ENCODE measurements at regions not wholly inside any gene's neighbourhood (a gene's known extent, or its start where the extent isn't known, plus 50 kb on each side); places are given as distances from the start of the nearest gene placed in this dataset.

DNA sequence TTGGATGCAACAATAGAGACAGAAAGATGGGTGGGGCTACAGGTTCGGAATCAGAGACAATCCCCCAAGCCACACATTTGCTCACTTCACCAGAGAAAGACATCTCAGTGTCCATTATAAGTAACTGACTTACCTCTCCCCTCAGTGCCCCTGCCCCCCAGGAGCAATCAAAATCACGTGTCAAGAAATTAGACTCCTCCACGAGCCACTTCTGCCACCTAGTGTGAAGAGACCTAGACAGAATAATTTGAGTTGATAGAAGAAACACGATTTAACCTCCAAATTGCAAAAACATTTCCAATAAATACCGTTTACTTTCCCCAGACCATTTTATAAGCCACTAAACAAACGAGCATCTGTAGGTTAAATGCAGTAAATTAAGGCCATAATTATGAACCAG lies 123.2 kb downstream of the SLC30A10 start:
- in situ Hi-C loops (cut with MboI; ENCODE audit: low sequenced_read_pairs) = loop anchor here (25.0 kb wide), 1 partner anchor 1468 kb away; the partner anchor contains the start of gene TGFB2

DNA sequence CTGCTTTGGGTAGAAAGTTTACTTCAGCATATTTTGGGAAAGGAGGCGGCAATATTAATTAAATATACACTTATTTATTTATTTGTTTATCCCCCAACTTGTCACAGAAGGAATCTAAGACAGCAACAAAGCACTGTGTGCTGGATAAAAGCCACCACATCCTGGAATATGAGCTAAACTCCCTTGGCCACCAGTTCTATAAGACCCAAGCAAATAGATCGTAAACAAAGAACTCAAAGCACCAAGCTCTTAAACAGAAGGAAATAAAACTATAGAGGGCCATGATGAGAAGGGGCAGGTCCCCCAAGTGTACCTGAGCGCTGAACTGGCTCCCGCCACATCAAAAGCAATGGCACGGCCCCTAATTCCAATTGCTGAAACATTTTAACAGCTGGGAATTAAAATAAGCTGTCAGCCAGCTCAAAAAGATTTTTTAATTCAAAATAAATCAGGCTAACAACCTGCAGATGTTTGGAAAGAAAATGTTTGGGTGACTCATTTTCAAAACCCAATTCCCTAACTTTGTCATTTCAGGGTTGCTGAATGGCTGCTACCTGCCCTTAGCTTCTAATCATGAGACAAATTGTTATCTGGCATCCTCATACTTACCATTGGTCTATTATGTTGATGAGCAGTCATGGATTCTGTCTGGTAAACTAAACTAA lies 127.1 kb downstream of the SLC30A10 start:
- in situ Hi-C loops (cut with MboI; ENCODE audit: low sequenced_read_pairs) = loop anchor here (25.0 kb wide), 1 partner anchor 1464 kb away; the partner anchor contains the start of gene TGFB2

DNA sequence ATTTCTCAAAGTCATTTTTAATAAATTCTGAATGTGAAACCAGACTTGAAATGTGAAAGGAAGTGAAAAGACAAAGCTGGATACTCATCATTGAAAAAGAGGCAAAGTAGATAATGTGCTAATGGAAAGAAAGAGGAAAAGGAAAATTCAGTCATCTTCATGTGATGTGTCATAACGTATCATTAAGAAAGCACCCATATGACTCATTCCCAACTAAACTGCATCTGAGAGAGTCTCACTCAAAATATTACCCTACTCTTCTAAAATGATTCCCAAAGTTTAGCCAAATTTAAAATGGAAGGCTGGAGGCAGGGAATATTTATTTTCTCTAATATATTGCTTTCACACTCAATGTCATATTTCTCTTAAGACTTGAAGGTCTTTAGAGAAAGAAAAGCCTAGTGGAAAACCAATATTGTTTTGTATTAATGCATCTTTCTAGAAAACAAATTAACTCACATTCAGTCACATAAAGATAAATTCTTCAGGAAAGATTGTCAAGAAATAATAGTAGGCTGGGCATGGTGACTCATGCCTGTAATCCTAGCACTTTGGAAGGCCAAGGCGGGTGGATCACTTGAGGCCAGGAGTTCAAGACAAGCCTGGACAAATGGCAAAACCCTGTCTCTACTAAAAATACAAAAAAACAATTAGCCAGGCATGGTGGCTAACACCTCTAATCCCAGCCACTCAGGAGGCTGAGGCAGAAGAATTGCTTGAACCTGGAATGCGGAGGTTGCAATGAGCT lies 129.9 kb downstream of the SLC30A10 start:
- in situ Hi-C loops (cut with MboI; ENCODE audit: low sequenced_read_pairs) = no loop called here

DNA sequence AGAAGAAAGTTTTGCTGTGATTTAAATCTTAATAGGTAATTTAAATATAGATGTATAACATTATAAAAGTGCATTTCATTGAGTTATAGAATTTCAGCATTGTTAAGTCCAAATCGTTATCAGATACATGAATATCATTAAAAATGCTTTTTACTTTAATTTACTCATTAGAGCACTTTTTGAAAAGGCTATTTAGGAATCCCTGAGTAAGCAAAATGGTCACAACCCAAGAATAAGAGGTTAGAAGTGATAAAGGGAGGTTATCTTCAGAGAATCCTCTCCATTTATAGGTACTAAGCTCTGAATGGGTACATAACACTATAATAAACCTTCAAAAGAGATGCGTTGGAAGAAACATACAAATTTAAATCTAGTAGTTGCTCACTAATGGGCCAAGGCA lies 130.7 kb downstream of the SLC30A10 start:
- in situ Hi-C loops (cut with MboI; ENCODE audit: low sequenced_read_pairs) = no loop called here

DNA sequence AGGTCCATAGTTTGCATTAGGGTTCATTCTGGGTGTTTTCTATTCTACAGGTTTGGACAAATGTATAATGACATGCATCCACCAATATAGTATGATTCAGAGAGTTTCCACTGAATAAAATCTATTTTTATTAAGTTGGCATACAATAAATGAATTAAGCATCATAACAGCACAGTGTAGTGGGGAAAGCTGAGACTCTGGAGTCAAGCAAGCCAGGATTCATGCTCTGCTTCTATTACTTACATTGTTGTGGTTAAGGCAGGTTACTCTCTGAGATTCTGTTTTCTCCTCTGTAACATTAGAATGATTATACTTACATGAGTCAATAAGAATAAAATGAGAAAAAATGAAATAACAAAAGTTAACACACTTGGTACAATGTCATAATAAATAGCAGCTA lies 131.3 kb downstream of the SLC30A10 start:
- in situ Hi-C loops (cut with MboI; ENCODE audit: low sequenced_read_pairs) = no loop called here

DNA sequence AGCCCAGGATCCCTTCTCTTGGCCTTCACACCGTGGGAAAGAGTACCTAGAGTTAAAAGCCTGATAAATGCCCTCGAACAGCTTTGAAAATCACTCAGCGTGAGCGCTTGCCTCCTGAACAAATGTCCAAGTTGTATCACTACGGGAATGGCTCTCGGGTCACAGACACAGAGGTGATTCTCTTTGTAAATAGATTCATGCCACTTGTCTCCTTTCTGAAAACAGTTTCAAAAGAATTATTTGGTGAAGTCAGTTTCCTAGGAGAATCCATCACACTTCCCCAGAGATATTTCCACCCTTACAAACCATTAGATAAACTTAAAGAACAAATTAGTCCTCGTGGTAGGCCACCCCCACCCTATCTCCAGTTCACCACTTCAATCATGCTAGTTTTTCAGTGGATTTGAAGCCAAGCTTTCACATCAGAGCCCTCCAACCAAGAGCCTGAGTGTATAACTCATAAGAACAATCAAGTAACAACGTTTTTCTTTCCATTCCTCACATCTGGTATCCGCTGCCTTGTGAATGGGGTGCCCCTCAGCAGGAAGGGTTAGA lies 132.9 kb downstream of the SLC30A10 start:
- in situ Hi-C loops (cut with MboI; ENCODE audit: low sequenced_read_pairs) = no loop called here

DNA sequence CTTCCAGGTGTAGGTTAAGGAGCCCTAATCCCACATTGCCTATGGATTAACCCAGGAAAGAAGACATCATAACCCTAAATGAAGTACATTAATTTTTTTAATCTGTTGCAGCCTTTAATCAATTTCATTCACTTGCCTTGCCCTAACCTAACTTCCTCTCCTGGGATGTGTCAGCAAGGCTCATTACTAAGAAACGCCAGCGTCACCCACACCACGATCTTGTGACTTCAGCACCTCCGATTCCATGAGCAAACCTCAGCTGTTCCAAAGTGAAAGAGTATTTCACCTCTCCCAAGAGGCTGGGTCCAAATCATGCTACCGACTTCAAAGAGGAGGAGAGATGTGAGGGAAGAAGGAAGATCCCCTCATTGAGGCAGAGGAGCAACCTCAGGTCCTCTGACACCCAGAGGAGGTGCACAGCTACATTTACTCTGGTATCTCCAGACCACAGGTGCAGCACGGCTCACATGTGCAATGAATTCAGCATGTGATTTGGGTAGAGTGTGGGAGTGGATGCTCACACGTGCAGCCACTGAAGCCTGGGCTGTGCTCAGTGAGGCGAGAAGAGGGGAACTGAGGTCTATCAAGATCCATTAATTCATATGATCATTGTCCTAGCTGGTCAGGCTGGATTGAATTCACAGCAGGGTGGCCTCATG lies 134.1 kb downstream of the SLC30A10 start:
- in situ Hi-C loops (cut with MboI; ENCODE audit: low sequenced_read_pairs) = no loop called here

DNA sequence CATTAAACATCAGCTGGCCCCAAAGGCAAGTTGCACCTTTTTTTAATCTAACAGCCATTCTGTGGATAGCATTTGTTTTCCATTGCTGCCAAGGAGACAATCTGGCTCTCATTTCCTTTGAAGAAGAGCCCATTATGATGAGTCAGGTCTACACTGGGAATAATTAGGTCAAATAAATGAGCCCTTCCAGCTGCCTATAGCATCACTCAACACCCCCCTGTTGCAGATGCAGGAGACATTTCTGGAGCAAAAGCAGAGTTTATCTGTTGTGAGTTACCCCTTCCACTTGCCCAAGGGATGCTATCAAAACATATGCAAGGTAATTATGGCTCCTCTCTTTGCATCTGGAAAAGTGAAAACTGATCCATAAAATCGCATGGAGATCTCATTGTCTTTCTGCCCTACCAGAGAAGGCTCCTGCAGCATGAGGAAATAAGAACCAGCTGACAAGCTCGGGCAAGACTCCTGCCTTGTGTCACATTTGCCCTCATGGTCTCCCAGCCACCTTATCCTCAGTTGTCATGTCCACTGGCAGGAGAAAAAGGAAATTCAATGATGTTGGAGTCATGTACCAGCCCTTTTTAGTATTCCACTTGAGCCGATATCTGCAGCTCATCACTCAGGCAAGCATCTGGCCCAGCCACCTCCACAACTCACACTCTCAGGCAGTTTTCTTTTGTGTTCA lies 135.9 kb downstream of the SLC30A10 start:
- in situ Hi-C loops (cut with MboI; ENCODE audit: low sequenced_read_pairs) = no loop called here

DNA sequence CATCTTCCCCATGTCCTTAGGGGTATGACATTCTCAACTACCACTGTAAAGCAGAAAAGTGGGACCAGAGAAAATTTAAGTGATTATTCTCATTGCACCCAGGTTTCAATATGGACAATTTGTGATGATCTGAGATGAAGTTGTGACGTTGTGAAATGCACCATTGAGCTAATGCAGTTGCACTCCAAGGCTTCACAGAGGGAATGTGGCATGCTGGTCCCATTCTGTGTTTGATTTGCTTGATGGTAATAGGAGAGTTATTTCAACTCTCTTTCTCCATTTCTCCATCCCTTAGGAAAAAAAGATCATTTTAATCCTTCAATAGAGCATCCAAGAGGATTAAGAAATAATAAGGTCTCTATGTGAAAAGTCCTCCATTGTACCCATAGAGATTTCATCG lies 136.6 kb downstream of the SLC30A10 start:
- in situ Hi-C loops (cut with MboI; ENCODE audit: low sequenced_read_pairs) = no loop called here

DNA sequence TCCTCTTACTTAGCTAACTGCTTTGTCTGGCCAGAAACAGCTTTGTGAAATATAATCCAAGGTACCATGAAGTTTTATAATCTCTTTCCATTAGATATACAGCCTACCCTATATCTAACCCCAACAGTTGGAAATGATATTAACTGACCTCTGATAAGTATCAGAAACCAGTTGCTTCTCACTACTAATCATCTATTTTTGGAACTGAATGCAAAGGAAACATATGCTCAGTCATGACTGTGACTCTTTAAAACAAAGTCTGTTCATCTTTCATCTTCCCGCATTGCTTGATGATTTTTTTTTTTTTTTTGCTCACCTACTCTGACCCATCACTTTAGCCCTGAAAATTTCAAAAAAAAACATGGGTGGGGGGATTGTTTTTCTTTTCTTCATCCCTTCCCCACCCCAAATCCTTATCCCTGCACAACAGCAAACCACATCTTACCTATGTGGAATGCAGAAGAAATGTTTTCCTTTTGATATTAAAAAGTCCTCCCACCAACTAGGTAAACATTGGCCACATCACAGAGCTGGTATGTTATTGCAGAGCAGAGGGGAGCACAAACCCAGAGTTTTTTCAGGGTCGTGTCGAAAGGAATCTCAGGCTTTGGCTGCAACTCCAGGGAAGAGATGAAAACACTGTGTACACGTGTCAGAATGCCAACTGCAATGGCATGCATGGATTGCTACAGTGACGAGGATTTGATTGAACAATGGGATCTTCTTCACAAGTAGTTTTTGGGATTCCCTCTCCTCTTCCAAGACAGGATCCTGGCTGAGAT lies 137.3 kb downstream of the SLC30A10 start:
- in situ Hi-C loops (cut with MboI; ENCODE audit: low sequenced_read_pairs) = no loop called here

DNA sequence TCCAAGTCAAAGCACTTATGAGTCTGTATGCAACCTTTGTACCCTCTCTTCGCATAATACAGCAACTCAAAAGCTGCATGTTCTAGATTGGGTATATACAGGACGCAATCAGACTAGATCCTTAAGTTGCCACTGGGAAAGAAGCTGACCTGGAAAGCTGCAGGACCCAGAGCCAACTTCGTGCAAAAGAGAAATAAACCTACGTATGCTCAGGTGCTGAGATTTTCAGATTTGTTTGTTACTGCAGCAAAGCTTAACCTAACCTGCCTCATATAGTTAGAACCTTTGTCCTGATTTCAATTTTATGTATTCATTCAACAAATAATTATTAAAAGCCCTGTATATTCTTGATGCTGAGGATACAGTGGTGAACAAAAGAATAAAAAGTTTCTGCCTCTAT lies 139.7 kb downstream of the SLC30A10 start:
- in situ Hi-C loops (cut with MboI; ENCODE audit: low sequenced_read_pairs) = no loop called here

DNA sequence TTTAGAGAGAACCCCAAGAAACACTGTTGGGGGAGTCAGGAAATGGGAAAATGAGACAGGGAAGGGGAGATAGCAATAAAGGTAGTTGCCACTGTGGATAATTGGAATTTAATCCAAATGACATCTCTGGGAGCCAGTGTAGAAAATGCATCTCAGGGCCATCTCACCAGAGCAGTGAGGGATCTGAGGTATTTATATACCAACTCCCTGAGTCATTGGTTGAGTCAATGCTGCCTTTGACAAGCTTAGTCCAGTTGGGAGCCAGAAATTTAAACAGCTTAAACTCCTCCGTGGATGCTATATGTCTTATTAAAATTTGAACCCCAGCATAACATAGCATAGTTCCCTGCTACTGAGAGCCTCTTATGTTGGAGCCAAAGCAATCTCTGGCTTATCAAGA lies 140.3 kb downstream of the SLC30A10 start:
- in situ Hi-C loops (cut with MboI; ENCODE audit: low sequenced_read_pairs) = no loop called here

DNA sequence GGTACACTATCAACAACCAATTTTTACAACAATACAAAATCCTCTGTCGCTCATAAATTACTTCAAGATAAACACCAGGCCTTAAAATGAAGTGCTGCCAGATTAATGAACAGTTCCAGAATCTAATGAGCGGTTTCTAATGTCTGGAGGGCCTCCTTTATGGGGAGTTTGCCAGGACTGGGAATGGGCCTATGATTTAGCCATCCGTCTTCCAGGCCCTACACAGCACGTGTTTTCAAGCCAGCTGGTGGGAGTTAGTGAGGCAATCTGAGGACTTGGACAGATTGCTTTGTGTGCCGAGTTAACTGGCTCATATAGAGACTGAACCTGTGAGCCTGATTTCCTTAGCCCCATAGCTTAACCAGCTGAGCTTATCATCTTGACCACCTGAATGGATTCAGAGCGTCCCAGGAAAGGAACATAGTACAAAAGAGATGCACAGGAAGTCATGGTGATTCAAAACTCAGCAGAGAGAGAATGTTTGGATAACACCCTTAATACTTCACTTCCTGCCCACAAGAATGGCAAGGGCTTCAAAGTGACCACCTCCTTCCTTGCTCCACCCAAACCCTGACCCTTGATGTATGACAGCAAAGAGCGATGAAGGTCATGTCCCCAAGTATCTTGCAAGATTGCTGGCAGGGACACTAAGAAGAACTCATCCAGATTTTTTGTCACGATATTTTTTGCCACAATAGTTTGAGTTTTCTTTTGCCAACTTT lies 143.5 kb downstream of the SLC30A10 start:
- in situ Hi-C loops (cut with MboI; ENCODE audit: low sequenced_read_pairs) = no loop called here

DNA sequence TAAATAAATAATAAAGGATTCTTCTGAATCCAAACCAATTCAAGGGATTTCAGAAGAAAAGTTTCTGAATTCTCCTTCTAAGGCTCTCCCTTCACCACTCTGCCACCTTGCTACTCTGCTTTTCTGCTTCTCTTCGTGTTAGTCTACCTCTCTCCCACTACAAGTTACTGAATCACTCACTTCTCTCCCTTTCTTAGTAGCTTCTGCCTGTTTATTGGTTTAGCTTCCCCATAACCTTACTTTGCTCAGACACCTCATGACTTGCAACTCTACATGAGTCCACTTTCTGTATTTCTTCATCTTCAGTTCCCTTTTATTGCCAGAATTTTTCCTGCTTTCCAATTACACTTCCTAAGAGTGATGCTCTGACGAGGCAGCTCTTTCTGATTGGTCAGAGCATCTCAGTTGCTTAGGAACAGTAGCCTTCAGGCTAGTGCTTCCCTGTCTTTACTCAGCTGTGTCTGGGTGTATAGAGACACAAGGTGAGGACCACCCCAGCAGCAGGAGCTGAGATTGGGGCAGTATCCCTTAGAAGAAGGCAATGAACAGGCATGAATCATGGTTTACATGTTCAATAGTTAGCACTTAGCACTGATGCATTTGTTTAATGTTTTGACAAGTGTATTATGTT lies 144.6 kb downstream of the SLC30A10 start:
- in situ Hi-C loops (cut with MboI; ENCODE audit: low sequenced_read_pairs) = no loop called here

DNA sequence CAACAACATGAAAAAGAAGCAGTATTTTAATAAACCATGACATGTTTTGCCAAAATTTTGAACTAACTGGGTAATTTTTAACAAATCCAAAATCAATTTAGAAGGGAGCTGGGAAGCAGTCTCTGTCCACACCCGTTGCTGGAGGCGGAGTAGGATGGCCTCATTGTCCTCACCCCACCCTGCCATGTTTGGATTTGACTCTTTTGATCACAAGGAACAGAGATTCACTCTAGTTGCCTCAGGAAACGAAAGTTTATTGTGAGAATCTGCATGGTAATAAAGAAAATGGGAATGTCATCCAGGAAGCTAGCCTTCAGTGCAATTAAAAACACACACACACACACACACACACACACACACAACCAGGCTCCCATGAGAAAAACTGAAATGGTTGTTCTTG lies 145.4 kb downstream of the SLC30A10 start:
- in situ Hi-C loops (cut with MboI; ENCODE audit: low sequenced_read_pairs) = no loop called here

DNA sequence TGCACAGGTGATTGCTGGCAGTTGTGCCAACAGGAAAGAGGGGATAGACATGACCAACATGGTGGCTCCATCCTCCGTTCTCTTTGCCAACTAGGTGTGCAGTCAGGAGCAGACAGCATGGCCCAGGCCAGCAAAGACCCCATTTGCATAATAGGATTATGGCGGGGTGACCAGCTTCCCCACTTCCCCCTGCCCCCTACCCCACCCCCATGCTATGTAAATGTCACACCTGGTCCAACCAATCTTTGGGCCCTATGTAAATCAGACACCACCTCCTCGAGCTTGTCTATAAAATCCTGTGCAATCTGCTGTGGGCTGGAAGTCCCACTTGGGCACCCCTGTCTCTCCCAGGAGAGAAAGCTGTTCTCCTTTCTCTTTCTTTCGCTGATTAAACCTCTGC lies 146.0 kb downstream of the SLC30A10 start:
- in situ Hi-C loops (cut with MboI; ENCODE audit: low sequenced_read_pairs) = no loop called here

DNA sequence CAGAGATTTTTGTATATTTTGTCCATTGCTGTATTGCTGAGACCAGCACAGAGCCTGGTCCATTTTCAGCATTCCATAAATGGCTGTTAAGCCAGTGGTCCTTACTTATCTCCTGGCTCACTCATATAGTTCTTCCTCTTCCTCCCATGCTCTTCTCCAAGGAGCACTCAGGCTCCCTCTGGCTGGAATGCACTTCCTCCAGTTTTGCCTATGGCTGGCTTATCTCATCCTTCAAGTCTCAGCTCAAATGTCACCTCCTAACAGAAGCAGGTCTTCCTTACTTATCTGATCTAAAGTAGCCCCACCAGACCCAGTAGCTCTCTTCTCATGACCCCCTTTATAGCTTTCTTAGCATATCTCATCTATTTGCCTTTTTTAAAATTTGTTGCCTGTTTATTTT lies 146.9 kb downstream of the SLC30A10 start:
- in situ Hi-C loops (cut with MboI; ENCODE audit: low sequenced_read_pairs) = no loop called here

DNA sequence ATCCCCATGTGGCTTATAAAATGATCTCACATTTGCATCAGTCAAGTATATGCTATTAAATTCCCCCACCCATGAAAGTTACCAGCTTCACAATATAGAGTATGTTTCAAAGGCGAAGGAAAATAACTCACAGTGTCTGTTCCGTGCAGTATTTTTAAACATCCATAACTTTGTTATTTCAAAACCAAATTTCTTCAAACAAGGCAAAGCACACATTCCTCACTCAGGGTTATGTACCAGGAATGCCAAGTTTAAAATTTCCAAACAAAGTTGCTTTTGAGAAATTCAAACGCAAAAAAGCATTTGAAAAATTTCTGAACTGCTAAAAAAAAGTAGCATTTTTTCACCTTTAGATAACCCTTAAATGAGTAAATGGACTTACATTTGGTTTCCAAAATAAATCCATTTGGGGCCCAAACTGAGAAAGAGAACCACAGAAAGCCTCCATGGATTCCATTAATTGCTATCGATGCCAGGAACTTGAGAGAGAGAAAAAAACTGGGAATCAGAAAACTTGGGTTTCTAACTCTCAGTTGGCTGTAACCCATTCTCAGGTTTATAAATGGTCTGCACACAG lies 149.5 kb downstream of the SLC30A10 start:
- in situ Hi-C loops (cut with MboI; ENCODE audit: low sequenced_read_pairs) = no loop called here

DNA sequence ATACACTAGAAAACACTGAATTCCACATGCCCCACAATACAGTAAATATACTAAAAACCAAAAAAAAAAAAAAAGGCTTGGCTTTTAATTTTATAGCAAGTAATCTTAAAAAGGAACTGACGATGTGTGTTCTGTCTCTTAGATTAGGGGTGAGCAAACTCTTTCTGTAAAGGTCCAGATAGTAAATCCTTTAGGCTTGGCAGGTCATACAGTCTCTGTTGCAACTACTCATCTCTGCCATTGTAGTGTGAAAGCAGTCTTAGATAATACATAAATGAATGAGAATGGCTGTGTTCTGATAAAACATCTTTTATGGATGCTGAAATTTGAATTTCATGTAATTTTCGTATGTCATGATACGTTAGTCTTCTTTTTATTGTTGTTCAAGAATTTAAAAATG lies 150.2 kb downstream of the SLC30A10 start:
- in situ Hi-C loops (cut with MboI; ENCODE audit: low sequenced_read_pairs) = no loop called here

Measured in HL-60/S4 treated with retinoic acid at 250 ng/mL for 4 days and 3 days (cell line).